Ovary (tissue), 3 donors: ENCODE measurements at regions not wholly inside any gene's neighbourhood (a gene's known extent, or its start where the extent isn't known, plus 50 kb on each side); places are given as distances from the start of the nearest gene placed in this dataset.
"Not testable (repeated sequence)": the region's sequence is repeated elsewhere in the genome, so short reads cannot be mapped to it uniquely, and the experiment has no call there.

Experiments
- CTCF ChIP-seq, 3 donors: fragments of 450-650 bp in 2 of 3; fragments of 200-600 bp in 1 of 3; IDR thresholded peaks; one replicate each; pipeline versions ENCODE4 v1.5.1 to v1.8.0; 2016 to 2022; ENCODE audit warnings: antibody characterized with exemption in 3 of 3, mild to moderate bottlenecking in 1 of 3
- EP300 ChIP-seq: sonication (generic); formaldehyde crosslinking; IDR thresholded peaks from one replicate; pipeline ENCODE4 v1.6.1; 2017; ENCODE audit warnings: antibody characterized with exemption
- POLR2A ChIP-seq: fragments of 450-650 bp; IDR thresholded peaks from one replicate; pipeline ENCODE4 v1.6.1; 2017; ENCODE audit warnings: antibody characterized with exemption, mild to moderate bottlenecking, moderate library complexity
- donor health status: DM: no; HTN: no; CAD: no.

GRCh38 chr12:42708374-42708773, 118.8 kb upstream of the PRICKLE1 start:
- TF ChIP-seq POLR2A; CTCF (IDR thresholded peaks at IDR 0.05); EP300: not testable (repeated sequence)
